WTC11 (cell line): ENCODE measurements at regions not wholly inside any gene's neighbourhood (a gene's known extent, or its start where the extent isn't known, plus 50 kb on each side); places are given as distances from the start of the nearest gene placed in this dataset.

ENCODE experiments used
- ATAC-seq: fragments of 200-7000 bp; cut with Tn5 transposase; 2 replicates; pipeline ENCODE4 v1.10.0; 2021; ENCODE audit warnings: mild to moderate bottlenecking, moderate library complexity
- CTCF ChIA-PET: fragments of 300-600 bp; sonication (Branson Sonifier 250); formaldehyde crosslinking; loops from one replicate; lab custom pipeline; 2021; ENCODE audit warnings: antibody characterized with exemption; lab: Charles Lee
- POLR2A ChIA-PET: fragments of 350-600 bp; sonication (Branson Sonifier 250); formaldehyde crosslinking; loops from one replicate; lab custom pipeline; 2021; ENCODE audit warnings: antibody characterized with exemption; lab: Charles Lee
- DNase-seq: peaks from one replicate; pipeline ENCODE4 v3.0.0; 2021; ENCODE audit warnings: low spot score
- H3K27ac Mint-ChIP-seq: 2 replicates; pipeline ENCODE4 v1.8.0; 2021; ENCODE audit warnings: mixed read lengths
- H3K27me3 Mint-ChIP-seq: 2 replicates; pipeline ENCODE4 v1.8.0; 2021; ENCODE audit warnings: low read depth, mild to moderate bottlenecking, moderate library complexity, mixed read lengths
- H3K36me3 Mint-ChIP-seq: 2 replicates; pipeline ENCODE4 v1.8.0; 2021; ENCODE audit warnings: mixed read lengths
- H3K4me1 Mint-ChIP-seq: 2 replicates; pipeline ENCODE4 v1.8.0; 2022; ENCODE audit warnings: mixed read lengths
- H3K4me3 Mint-ChIP-seq: 2 replicates; pipeline ENCODE4 v1.8.0; 2021; ENCODE audit warnings: mild to moderate bottlenecking, moderate library complexity, mixed read lengths
- H3K9me3 Mint-ChIP-seq: 2 replicates; pipeline ENCODE4 v1.8.0; 2021; ENCODE audit warnings: mixed read lengths
- CBFB ChIP-seq: sonication (generic); formaldehyde crosslinking; IDR thresholded peaks from 2 replicates; pipeline ENCODE4 v1.8.1; 2022; ENCODE audit warnings: mild to moderate bottlenecking, low read depth, missing genetic modification reagents
- EMX1 ChIP-seq: fragments of 250-450 bp; sonication (Bioruptor Pico); IDR thresholded peaks from 2 replicates; pipeline ENCODE4 v1.8.0; 2021; ENCODE audit warnings: mild to moderate bottlenecking
- ETV6 ChIP-seq: sonication (generic); formaldehyde crosslinking; IDR thresholded peaks from 2 replicates; pipeline ENCODE4 v1.8.1; 2022; ENCODE audit warnings: mild to moderate bottlenecking, missing genetic modification reagents
- FOXP1 ChIP-seq: sonication (generic); formaldehyde crosslinking; IDR thresholded peaks from 2 replicates; pipeline ENCODE4 v1.8.0; 2022; ENCODE audit warnings: missing genetic modification reagents, mild to moderate bottlenecking, moderate library complexity, borderline replicate concordance
- GABPB1 ChIP-seq: sonication (generic); formaldehyde crosslinking; IDR thresholded peaks from 2 replicates; pipeline ENCODE4 v1.8.1; 2023; ENCODE audit warnings: mild to moderate bottlenecking, missing genetic modification reagents
- MYBL2 ChIP-seq: sonication (generic); formaldehyde crosslinking; IDR thresholded peaks from 2 replicates; pipeline ENCODE4 v1.8.1; 2023; ENCODE audit warnings: mild to moderate bottlenecking, moderate library complexity, missing genetic modification reagents
- NFE2L1 ChIP-seq: sonication (generic); formaldehyde crosslinking; IDR thresholded peaks from 2 replicates; pipeline ENCODE4 v1.8.1; 2023; ENCODE audit warnings: missing genetic modification reagents
- NR2C2 ChIP-seq: sonication (generic); formaldehyde crosslinking; IDR thresholded peaks from 2 replicates; pipeline ENCODE4 v1.8.0; 2022; ENCODE audit warnings: mild to moderate bottlenecking, missing genetic modification reagents
- RELA ChIP-seq: sonication (generic); formaldehyde crosslinking; IDR thresholded peaks from 2 replicates; pipeline ENCODE4 v1.8.1; 2022; ENCODE audit warnings: missing genetic modification reagents, mild to moderate bottlenecking, borderline replicate concordance
- SMAD4 ChIP-seq: sonication (generic); formaldehyde crosslinking; IDR thresholded peaks from 2 replicates; pipeline ENCODE4 v1.8.0; 2022; ENCODE audit warnings: mild to moderate bottlenecking, missing genetic modification reagents
- TP53 ChIP-seq: sonication (generic); formaldehyde crosslinking; IDR thresholded peaks from 2 replicates; pipeline ENCODE4 v1.8.1; 2023; ENCODE audit warnings: mild to moderate bottlenecking, missing genetic modification reagents
- ZBTB21 ChIP-seq: sonication (generic); formaldehyde crosslinking; IDR thresholded peaks from 2 replicates; pipeline ENCODE4 v1.8.1; 2023; ENCODE audit warnings: mild to moderate bottlenecking, missing genetic modification reagents, borderline replicate concordance
- ZNF138 ChIP-seq: sonication (generic); formaldehyde crosslinking; conservative IDR thresholded peaks from 2 replicates; pipeline ENCODE4 v1.8.1; 2022; ENCODE audit warnings: mild to moderate bottlenecking, moderate library complexity, missing genetic modification reagents
- ZNF317 ChIP-seq: sonication (generic); formaldehyde crosslinking; IDR thresholded peaks from 2 replicates; pipeline ENCODE4 v1.8.1; 2023; ENCODE audit warnings: low read depth, mild to moderate bottlenecking, moderate library complexity, missing genetic modification reagents, borderline replicate concordance
- TF ChIP-seq, protein P1 (sequence below): sonication (generic); formaldehyde crosslinking; IDR thresholded peaks from 2 replicates; pipeline ENCODE4 v1.8.1; 2022; ENCODE audit warnings: missing genetic modification reagents, borderline replicate concordance
- TF ChIP-seq, protein P2 (sequence below): fragments of 250-450 bp; sonication (Bioruptor Pico); conservative IDR thresholded peaks from 2 replicates; pipeline ENCODE4 v1.9.0; 2021; ENCODE audit warnings: mild to moderate bottlenecking
- TF ChIP-seq, protein P3 (sequence below): fragments of 250-450 bp; sonication (Bioruptor Pico); IDR thresholded peaks from 2 replicates; pipeline ENCODE4 v1.9.0; 2021; ENCODE audit warnings: mild to moderate bottlenecking
- TF ChIP-seq, protein P4 (sequence below): sonication (generic); formaldehyde crosslinking; conservative IDR thresholded peaks from 2 replicates; pipeline ENCODE4 v1.8.1; 2022; ENCODE audit warnings: mild to moderate bottlenecking, missing genetic modification reagents
- TF ChIP-seq, protein P5 (sequence below): sonication (generic); formaldehyde crosslinking; IDR thresholded peaks from 2 replicates; pipeline ENCODE4 v1.8.0; 2022; ENCODE audit warnings: mild to moderate bottlenecking, missing genetic modification reagents
- TF ChIP-seq, protein P6 (sequence below): sonication (generic); formaldehyde crosslinking; IDR thresholded peaks from 2 replicates; pipeline ENCODE4 v1.8.0; 2022; ENCODE audit warnings: mild to moderate bottlenecking, missing genetic modification reagents
- TF ChIP-seq, protein P7 (sequence below): sonication (generic); formaldehyde crosslinking; IDR thresholded peaks from 2 replicates; pipeline ENCODE4 v1.8.1; 2022; ENCODE audit warnings: mild to moderate bottlenecking, missing genetic modification reagents, moderate library complexity, borderline replicate concordance

DNA sequence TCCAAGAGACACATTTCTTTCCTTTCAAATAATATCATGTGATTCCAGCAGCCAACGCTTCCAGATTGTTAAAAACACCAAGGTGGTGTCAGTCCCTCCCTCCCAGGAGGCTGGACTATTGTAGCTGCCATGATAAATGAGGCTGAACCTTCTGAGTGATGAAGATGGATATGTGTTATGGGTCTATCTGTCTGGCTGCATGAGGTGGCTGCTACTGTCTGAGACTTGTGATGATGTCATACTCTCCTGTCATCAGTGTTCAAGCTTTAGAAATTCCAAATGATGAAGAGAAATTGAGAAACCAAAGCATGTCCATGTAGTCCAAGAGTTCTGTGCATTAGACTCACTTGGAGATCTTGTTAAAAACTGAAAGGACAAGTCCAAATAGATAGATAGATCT is 683.0 kb downstream of the NTRK3 start:
- ATAC-seq (no peak), DNase-seq (no peak)
- ChIA-PET POLR2A (no interaction called here), CTCF (no interaction called here)
- Mint-ChIP-seq H3K27ac (no peak overlapping the region), H3K36me3 (no peaks in the 10 kb centered on the region), H3K9me3 (no peaks in the 10 kb centered on the region), H3K4me1 (no peaks in the 10 kb centered on the region), H3K27me3 (no peaks in the 10 kb centered on the region), H3K4me3 (no peak overlapping the region)
- TF ChIP-seq MYBL2 (CRISPR knock-in tag) (no peak), EMX1 (CRISPR knock-in tag) (no peak), CBFB (CRISPR knock-in tag) (no peak), ETV6 (CRISPR knock-in tag) (no peak), TP53 (no peak)
- TF ChIP-seq, protein P1, sequence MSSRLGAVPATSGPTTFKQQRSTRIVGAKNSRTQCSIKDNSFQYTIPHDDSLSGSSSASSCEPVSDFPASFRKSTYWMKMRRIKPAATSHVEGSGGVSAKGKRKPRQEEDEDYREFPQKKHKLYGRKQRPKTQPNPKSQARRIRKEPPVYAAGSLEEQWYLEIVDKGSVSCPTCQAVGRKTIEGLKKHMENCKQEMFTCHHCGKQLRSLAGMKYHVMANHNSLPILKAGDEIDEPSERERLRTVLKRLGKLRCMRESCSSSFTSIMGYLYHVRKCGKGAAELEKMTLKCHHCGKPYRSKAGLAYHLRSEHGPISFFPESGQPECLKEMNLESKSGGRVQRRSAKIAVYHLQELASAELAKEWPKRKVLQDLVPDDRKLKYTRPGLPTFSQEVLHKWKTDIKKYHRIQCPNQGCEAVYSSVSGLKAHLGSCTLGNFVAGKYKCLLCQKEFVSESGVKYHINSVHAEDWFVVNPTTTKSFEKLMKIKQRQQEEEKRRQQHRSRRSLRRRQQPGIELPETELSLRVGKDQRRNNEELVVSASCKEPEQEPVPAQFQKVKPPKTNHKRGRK, result no peak

DNA sequence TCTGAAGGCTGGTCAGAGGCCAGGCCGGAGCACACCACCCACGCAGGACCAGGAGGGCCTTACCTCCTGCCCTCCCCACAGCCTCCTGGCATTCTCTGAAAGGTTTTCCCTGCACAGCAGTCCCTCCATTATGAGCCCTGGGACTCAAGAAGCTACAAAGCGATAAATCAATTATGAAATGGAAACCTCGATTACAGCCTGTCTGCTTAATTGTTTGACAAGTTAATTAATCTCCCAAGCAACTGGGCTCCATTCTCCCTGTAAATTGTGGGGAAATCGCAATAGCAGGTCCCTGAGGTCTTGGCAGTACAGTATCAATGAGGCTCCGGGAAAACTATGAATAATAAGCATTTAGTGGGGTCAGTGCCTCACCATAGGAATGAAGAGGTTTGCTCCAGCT is 683.5 kb downstream of the NTRK3 start:
- no peaks in the 10 kb centered on the region for H3K4me1 Mint-ChIP-seq
- TF ChIP-seq, protein P2, sequence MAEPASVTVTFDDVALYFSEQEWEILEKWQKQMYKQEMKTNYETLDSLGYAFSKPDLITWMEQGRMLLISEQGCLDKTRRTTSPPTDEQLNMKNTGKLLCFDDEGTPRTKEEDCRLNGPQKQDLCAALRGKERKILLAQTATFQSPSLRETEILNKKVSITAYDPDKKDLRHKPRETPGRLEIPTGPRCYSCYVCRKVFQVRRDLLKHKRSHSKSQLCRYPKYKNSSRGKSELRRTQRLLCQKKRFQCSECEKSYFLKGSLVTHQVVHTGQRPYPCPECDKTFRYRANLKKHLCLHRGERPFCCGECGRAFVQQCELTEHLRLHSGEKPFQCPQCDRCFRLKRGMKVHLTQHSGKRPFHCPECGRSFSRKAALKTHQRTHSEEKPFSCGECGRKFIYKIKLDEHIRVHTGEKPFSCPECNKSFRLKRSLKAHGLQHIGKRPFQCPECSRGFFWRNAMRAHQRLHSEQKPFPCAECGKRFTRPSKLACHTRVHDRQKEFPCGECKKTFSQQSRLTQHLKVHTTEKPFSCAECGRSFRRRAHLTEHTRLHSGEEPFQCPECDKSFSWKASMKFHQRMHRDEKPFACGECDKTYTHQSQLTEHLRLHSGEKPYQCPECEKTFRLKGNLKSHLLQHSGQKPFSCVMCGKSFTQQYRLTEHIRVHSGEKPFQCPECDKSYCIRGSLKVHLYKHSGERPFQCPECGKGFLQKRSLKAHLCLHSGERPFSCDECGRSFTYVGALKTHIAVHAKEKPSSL, result no peak
- TF ChIP-seq RELA, result no peak
- TF ChIP-seq, protein P3, sequence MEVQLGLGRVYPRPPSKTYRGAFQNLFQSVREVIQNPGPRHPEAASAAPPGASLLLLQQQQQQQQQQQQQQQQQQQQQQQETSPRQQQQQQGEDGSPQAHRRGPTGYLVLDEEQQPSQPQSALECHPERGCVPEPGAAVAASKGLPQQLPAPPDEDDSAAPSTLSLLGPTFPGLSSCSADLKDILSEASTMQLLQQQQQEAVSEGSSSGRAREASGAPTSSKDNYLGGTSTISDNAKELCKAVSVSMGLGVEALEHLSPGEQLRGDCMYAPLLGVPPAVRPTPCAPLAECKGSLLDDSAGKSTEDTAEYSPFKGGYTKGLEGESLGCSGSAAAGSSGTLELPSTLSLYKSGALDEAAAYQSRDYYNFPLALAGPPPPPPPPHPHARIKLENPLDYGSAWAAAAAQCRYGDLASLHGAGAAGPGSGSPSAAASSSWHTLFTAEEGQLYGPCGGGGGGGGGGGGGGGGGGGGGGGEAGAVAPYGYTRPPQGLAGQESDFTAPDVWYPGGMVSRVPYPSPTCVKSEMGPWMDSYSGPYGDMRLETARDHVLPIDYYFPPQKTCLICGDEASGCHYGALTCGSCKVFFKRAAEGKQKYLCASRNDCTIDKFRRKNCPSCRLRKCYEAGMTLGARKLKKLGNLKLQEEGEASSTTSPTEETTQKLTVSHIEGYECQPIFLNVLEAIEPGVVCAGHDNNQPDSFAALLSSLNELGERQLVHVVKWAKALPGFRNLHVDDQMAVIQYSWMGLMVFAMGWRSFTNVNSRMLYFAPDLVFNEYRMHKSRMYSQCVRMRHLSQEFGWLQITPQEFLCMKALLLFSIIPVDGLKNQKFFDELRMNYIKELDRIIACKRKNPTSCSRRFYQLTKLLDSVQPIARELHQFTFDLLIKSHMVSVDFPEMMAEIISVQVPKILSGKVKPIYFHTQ, result no peak
- TF ChIP-seq, protein P4, sequence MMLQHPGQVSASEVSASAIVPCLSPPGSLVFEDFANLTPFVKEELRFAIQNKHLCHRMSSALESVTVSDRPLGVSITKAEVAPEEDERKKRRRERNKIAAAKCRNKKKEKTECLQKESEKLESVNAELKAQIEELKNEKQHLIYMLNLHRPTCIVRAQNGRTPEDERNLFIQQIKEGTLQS, result no peak
- TF ChIP-seq, protein P5, sequence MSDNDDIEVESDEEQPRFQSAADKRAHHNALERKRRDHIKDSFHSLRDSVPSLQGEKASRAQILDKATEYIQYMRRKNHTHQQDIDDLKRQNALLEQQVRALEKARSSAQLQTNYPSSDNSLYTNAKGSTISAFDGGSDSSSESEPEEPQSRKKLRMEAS (CRISPR knock-in tag), result no peak
- no peak for TF ChIP-seq GABPB1
- TF ChIP-seq ZNF317 (CRISPR knock-in tag), result no peak
- TF ChIP-seq, protein P6, sequence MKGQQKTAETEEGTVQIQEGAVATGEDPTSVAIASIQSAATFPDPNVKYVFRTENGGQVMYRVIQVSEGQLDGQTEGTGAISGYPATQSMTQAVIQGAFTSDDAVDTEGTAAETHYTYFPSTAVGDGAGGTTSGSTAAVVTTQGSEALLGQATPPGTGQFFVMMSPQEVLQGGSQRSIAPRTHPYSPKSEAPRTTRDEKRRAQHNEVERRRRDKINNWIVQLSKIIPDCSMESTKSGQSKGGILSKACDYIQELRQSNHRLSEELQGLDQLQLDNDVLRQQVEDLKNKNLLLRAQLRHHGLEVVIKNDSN (CRISPR knock-in tag), result no peak
- no peak for TF ChIP-seq FOXP1 (CRISPR knock-in tag)
- no peak for TF ChIP-seq MYBL2 (CRISPR knock-in tag)
- TF ChIP-seq ZNF138, result no peak
- TF ChIP-seq NR2C2 (CRISPR knock-in tag), result no peak
- no peak for TF ChIP-seq NFE2L1 (CRISPR knock-in tag)
- TF ChIP-seq TP53, result no peak
- TF ChIP-seq SMAD4 (CRISPR knock-in tag), result no peak
- TF ChIP-seq, protein P7, sequence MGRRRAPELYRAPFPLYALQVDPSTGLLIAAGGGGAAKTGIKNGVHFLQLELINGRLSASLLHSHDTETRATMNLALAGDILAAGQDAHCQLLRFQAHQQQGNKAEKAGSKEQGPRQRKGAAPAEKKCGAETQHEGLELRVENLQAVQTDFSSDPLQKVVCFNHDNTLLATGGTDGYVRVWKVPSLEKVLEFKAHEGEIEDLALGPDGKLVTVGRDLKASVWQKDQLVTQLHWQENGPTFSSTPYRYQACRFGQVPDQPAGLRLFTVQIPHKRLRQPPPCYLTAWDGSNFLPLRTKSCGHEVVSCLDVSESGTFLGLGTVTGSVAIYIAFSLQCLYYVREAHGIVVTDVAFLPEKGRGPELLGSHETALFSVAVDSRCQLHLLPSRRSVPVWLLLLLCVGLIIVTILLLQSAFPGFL (CRISPR knock-in tag), result no peak
- no peak for TF ChIP-seq ZBTB21 (CRISPR knock-in tag)
- H3K4me3 Mint-ChIP-seq, result no peak overlapping the region
- CTCF ChIA-PET, result no interaction called here
- no peaks in the 10 kb centered on the region for H3K9me3 Mint-ChIP-seq
- H3K27me3 Mint-ChIP-seq, result no peaks in the 10 kb centered on the region
- no peaks in the 10 kb centered on the region for H3K36me3 Mint-ChIP-seq
- POLR2A ChIA-PET, result no interaction called here
- no peak for ATAC-seq
- no peak for DNase-seq
- H3K27ac Mint-ChIP-seq, result no peak overlapping the region
